ENCODE measurements at regions not wholly inside any gene's neighbourhood (a gene's known extent, or its start where the extent isn't known, plus 50 kb on each side); places are given as distances from the start of the nearest gene placed in this dataset.

GRCh38 chr2:210956101-210956500 is 399.7 kb downstream of the CPS1 start:
- no peaks in the 10 kb centered on the region for H3K36me3 ChIP-seq
- ATAC-seq (ENCODE audit: low FRiP score in 2 of 2) = no peak
- TF ChIP-seq EP300 (IDR thresholded peaks at IDR 0.05) (no peak), POLR2AphosphoS5 (IDR thresholded peaks at IDR 0.05) (no peak), CTCF (IDR thresholded peaks at IDR 0.05) (no peak), POLR2A (IDR thresholded peaks at IDR 0.05) (no peak)
- no peak overlapping the region for H3K27ac ChIP-seq
- no peak overlapping the region for H3K4me3 ChIP-seq
- H3K9me3 ChIP-seq = no peaks in the 10 kb centered on the region
- H3K27me3 ChIP-seq = no peaks in the 10 kb centered on the region
- no peaks in the 10 kb centered on the region for H3K4me1 ChIP-seq
- no peak for DNase-seq

- no peaks in the 10 kb centered on the region for H3K9me3 ChIP-seq
- TF ChIP-seq CTCF (IDR thresholded peaks at IDR 0.05) = no peak
- TF ChIP-seq EP300 (IDR thresholded peaks at IDR 0.05) = no peak
- no peak for TF ChIP-seq POLR2AphosphoS5 (IDR thresholded peaks at IDR 0.05)
- no peak for TF ChIP-seq POLR2A (IDR thresholded peaks at IDR 0.05)
- ATAC-seq (ENCODE audit: low FRiP score in 2 of 2) = no peak
Observed at GRCh38 chr2:210961249-210961648, 404.9 kb downstream of the CPS1 start.

GRCh38 chr2:210963386-210963785 is 407.0 kb downstream of the CPS1 start:
- H3K27ac ChIP-seq = no peak overlapping the region
- 76 to 83% methylated on average over 2 of the region's 2 CpGs for WGBS, 2 donors
- H3K36me3 ChIP-seq = no peaks in the 10 kb centered on the region
- H3K27me3 ChIP-seq = no peaks in the 10 kb centered on the region
- no peaks in the 10 kb centered on the region for H3K9me3 ChIP-seq
- H3K4me1 ChIP-seq = no peaks in the 10 kb centered on the region
- H3K4me3 ChIP-seq = no peak overlapping the region
- DNase-seq (no peak), ATAC-seq (ENCODE audit: low FRiP score in 2 of 2) (no peak)
- TF ChIP-seq POLR2AphosphoS5 (IDR thresholded peaks at IDR 0.05) = no peak
- no peak for TF ChIP-seq CTCF (IDR thresholded peaks at IDR 0.05)
- TF ChIP-seq POLR2A (IDR thresholded peaks at IDR 0.05) = no peak
- TF ChIP-seq EP300 (IDR thresholded peaks at IDR 0.05) = no peak

More at GRCh38 chr2:210961249-210961648, 404.9 kb downstream of the CPS1 start:
- Histone ChIP-seq H3K4me3 (no peak overlapping the region), H3K27ac (no peak overlapping the region), H3K36me3 (no peaks in the 10 kb centered on the region), H3K27me3 (no peaks in the 10 kb centered on the region), H3K4me1 (no peaks in the 10 kb centered on the region)
- no peak for DNase-seq
- WGBS, 2 donors = 27 to 59% methylated on average over 2 of the region's 2 CpGs

- H3K9me3 ChIP-seq = no peaks in the 10 kb centered on the region
- TF ChIP-seq EP300 (IDR thresholded peaks at IDR 0.05) = no peak
- no peak for TF ChIP-seq POLR2A (IDR thresholded peaks at IDR 0.05)
- no peak for TF ChIP-seq POLR2AphosphoS5 (IDR thresholded peaks at IDR 0.05)
- no peak for TF ChIP-seq CTCF (IDR thresholded peaks at IDR 0.05)
- H3K4me1 ChIP-seq = no peaks in the 10 kb centered on the region
- 73 to 87% methylated on average over 2 of the region's 2 CpGs for WGBS, 2 donors
- DNase-seq (no peak), ATAC-seq (ENCODE audit: low FRiP score in 2 of 2) (no peak)
- no peaks in the 10 kb centered on the region for H3K27me3 ChIP-seq
- H3K36me3 ChIP-seq = no peaks in the 10 kb centered on the region
- no peak overlapping the region for H3K4me3 ChIP-seq
- no peak overlapping the region for H3K27ac ChIP-seq
Observed at GRCh38 chr2:210964141-210964764, 407.9 kb downstream of the CPS1 start.

- 71 to 79% methylated on average over 3 of the region's 3 CpGs for WGBS, 2 donors
- DNase-seq (no peak), ATAC-seq (ENCODE audit: low FRiP score in 2 of 2) (no peak)
- Histone ChIP-seq H3K4me3 (no peak overlapping the region), H3K36me3 (no peaks in the 10 kb centered on the region), H3K4me1 (no peaks in the 10 kb centered on the region), H3K9me3 (no peaks in the 10 kb centered on the region), H3K27me3 (no peaks in the 10 kb centered on the region), H3K27ac (no peak overlapping the region)
- no peak for TF ChIP-seq CTCF (IDR thresholded peaks at IDR 0.05)
- TF ChIP-seq POLR2AphosphoS5 (IDR thresholded peaks at IDR 0.05) = no peak
- no peak for TF ChIP-seq EP300 (IDR thresholded peaks at IDR 0.05)
- no peak for TF ChIP-seq POLR2A (IDR thresholded peaks at IDR 0.05)
Observed at GRCh38 chr2:210965472-210965871, 409.1 kb downstream of the CPS1 start.

Data from upper lobe of left lung (tissue), 6 donors.